HFF-Myc (cell line): ENCODE measurements at regions not wholly inside any gene's neighbourhood (a gene's known extent, or its start where the extent isn't known, plus 50 kb on each side); places are given as distances from the start of the nearest gene placed in this dataset.

Experiments used
- DNase-seq: peaks from one replicate; pipeline ENCODE4 v3.0.0-alpha.2; 2011; ENCODE audit warnings: low read depth; ENCODE audit errors: extremely low read depth
- H3K4me3 ChIP-seq: replicated peaks from 2 replicates; pipeline ENCODE4 v1.5.1; 2011; ENCODE audit warnings: low read depth, mild to moderate bottlenecking, control low read depth, low read length
- TF ChIP-seq, protein P1 (sequence below): IDR thresholded peaks from 2 replicates; pipeline ENCODE4 v1.5.1; 2012; ENCODE audit warnings: mild to moderate bottlenecking, low read depth, low read length, control low read depth; ENCODE audit errors: missing control alignments

- TF ChIP-seq, protein P1, sequence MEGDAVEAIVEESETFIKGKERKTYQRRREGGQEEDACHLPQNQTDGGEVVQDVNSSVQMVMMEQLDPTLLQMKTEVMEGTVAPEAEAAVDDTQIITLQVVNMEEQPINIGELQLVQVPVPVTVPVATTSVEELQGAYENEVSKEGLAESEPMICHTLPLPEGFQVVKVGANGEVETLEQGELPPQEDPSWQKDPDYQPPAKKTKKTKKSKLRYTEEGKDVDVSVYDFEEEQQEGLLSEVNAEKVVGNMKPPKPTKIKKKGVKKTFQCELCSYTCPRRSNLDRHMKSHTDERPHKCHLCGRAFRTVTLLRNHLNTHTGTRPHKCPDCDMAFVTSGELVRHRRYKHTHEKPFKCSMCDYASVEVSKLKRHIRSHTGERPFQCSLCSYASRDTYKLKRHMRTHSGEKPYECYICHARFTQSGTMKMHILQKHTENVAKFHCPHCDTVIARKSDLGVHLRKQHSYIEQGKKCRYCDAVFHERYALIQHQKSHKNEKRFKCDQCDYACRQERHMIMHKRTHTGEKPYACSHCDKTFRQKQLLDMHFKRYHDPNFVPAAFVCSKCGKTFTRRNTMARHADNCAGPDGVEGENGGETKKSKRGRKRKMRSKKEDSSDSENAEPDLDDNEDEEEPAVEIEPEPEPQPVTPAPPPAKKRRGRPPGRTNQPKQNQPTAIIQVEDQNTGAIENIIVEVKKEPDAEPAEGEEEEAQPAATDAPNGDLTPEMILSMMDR = no peak
- H3K4me3 ChIP-seq = no peak overlapping the region
- DNase-seq = no peak
Observed at GRCh38 chr10:113239566-113240350, 289.7 kb downstream of the TCF7L2 start.

DNA sequence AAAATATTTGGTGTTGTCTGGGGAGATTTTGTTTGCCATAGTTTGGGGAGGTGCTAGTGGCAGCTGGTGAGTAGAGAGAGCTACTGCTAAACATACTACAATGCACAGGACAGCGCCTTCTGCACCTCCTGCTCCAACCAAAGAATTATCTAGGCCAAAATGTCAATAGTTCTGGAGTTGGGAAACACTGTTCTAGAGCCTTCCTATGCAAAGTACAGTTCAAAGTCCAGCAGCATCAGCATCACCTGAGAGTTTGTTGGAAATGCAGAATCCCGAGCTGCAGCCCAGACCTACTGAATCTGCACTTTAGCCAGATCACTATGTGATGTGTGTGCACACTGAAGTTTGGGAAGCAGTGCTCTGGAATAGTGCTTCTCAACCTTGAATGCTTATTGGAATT is 290.7 kb downstream of the TCF7L2 start:
- H3K4me3 ChIP-seq = no peak overlapping the region
- TF ChIP-seq, protein P1 = no peak
- no peak for DNase-seq

DNA sequence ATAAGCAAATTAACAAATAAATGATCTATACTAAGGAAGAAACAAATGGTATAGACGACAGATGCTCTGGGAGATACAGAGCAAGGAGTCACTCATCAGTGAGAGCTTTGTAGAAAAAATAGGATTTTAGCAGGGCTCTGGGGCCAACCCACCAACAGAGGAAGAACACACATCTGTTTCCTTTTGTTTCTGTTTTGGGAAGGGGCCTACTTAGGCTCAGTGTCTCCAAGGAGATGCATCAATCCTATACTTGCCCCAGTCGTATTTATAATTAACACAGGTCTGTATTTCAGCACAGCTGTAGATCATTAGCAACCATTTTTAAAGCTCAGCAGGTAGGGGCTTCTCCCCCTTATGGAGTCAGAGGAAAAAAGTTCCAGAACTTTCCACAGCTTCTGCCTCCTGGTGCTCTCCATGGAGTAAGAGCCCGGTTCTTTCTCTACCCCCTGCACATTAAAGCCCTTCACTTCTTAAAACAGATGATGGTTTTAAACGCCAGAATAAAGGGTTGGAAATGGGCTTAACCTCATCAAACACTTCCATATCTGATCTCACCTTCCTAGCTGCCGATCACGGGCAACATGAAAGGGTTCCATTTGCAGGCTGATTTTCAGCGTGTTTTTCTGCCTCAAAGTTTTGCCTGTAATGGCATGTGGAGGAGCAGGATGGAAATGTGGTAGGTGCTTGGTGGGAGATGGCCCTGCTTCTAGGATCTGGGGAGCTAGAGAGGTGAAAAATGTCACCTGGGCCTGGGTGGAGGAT is 291.7 kb downstream of the TCF7L2 start:
- no peak for DNase-seq
- TF ChIP-seq, protein P1 = no peak
- H3K4me3 ChIP-seq = no peak overlapping the region

GRCh38 chr10:113243311-113243710 is 293.3 kb downstream of the TCF7L2 start:
- no peak for DNase-seq
- H3K4me3 ChIP-seq = no peak overlapping the region
- TF ChIP-seq, protein P1 = no peak

- DNase-seq = no peak
- TF ChIP-seq, protein P1 = no peak
Observed at GRCh38 chr10:113244750-113245149, 294.7 kb downstream of the TCF7L2 start.

GRCh38 chr10:113245286-113245685 is 295.2 kb downstream of the TCF7L2 start:
- H3K4me3 ChIP-seq = no peak overlapping the region
- DNase-seq = no peak
- TF ChIP-seq, protein P1 = no peak

More at GRCh38 chr10:113244750-113245149, 294.7 kb downstream of the TCF7L2 start:
- no peak overlapping the region for H3K4me3 ChIP-seq
